ENCODE measurements at regions not wholly inside any gene's neighbourhood (a gene's known extent, or its start where the extent isn't known, plus 50 kb on each side); places are given as distances from the start of the nearest gene placed in this dataset.

DNA sequence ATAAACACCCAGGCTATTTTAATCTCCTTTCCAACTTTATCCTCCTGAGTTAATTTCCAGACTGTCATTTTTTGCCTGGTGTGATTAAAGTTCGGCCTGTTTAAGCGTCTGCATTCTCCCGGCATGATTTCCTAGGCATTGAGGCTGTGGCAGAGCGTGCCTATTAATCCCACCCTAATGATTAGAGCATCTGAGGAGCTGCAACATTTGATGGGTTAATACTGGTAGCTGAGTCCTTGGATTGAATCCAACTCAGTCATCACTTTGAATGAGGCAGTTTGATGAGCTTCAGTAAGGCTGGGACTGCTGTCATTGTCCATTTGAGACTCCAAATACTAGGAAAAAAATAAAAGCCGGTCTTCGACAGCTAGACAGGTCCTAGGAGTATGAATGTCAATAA is 882.5 kb downstream of the SLC4A3 start:
- Histone ChIP-seq H3K9me2 (replicated peaks; ENCODE audit: control insufficient read depth, low read length) (no peaks in the 10 kb centered on the region), H3K79me2 (ENCODE audit: control insufficient read depth, low read length) (no peaks in the 10 kb centered on the region), H3K9me3 (ENCODE audit: control insufficient read depth, insufficient read depth, low read length) (no peaks in the 10 kb centered on the region), H3K4me3 (ENCODE audit: low read length) (no peak overlapping the region), H3F3A (ENCODE audit: control insufficient read depth, insufficient read depth) (no peaks in the 10 kb centered on the region), H4K20me1 (ENCODE audit: control insufficient read depth, insufficient read depth, low read depth, low read length) (no peaks in the 10 kb centered on the region), H3K4me2 (ENCODE audit: low read length) (no peak overlapping the region), H3K4me1 (ENCODE audit: control insufficient read depth, low read length) (no peaks in the 10 kb centered on the region), H3K27ac (ENCODE audit: low read depth, low read length) (no peak overlapping the region), H3K36me3 (ENCODE audit: control insufficient read depth, low read length) (no peaks in the 10 kb centered on the region), H3K27me3 (ENCODE audit: control insufficient read depth, low read length) (no peaks in the 10 kb centered on the region)
- TF ChIP-seq EZH2phosphoT487 (IDR thresholded peaks at IDR 0.05; ENCODE audit: borderline replicate concordance, low read length), result no peak
- no peak for TF ChIP-seq CTCF (IDR thresholded peaks at IDR 0.05; ENCODE audit: low read depth, low read length, poor library complexity, severe bottlenecking)

- Histone ChIP-seq H3K36me3 (ENCODE audit: control insufficient read depth, low read length) (no peaks in the 10 kb centered on the region), H3K27me3 (ENCODE audit: control insufficient read depth, low read length) (no peaks in the 10 kb centered on the region), H3K9me3 (ENCODE audit: control insufficient read depth, insufficient read depth, low read length) (no peaks in the 10 kb centered on the region), H3K4me2 (ENCODE audit: low read length) (no peak overlapping the region), H3K4me3 (ENCODE audit: low read length) (no peak overlapping the region), H3K9me2 (replicated peaks; ENCODE audit: control insufficient read depth, low read length) (no peaks in the 10 kb centered on the region), H3F3A (ENCODE audit: control insufficient read depth, insufficient read depth) (no peaks in the 10 kb centered on the region), H4K20me1 (ENCODE audit: control insufficient read depth, insufficient read depth, low read depth, low read length) (no peaks in the 10 kb centered on the region), H3K27ac (ENCODE audit: low read depth, low read length) (no peak overlapping the region), H3K4me1 (ENCODE audit: control insufficient read depth, low read length) (no peaks in the 10 kb centered on the region), H3K79me2 (ENCODE audit: control insufficient read depth, low read length) (no peaks in the 10 kb centered on the region)
- TF ChIP-seq CTCF (IDR thresholded peaks at IDR 0.05; ENCODE audit: low read depth, low read length, poor library complexity, severe bottlenecking) (no peak), EZH2phosphoT487 (IDR thresholded peaks at IDR 0.05; ENCODE audit: borderline replicate concordance, low read length) (no peak)
These were observed 883.2 kb downstream of the SLC4A3 start for GRCh38 chr2:220510668-220511067.

GRCh38 chr2:220512419-220512818 is 885.0 kb downstream of the SLC4A3 start:
- Histone ChIP-seq H3K4me3 (ENCODE audit: low read length) (no peak overlapping the region), H3K79me2 (ENCODE audit: control insufficient read depth, low read length) (no peaks in the 10 kb centered on the region), H3K9me2 (replicated peaks; ENCODE audit: control insufficient read depth, low read length) (no peaks in the 10 kb centered on the region), H3K36me3 (ENCODE audit: control insufficient read depth, low read length) (no peaks in the 10 kb centered on the region), H3K27me3 (ENCODE audit: control insufficient read depth, low read length) (no peaks in the 10 kb centered on the region), H3F3A (ENCODE audit: control insufficient read depth, insufficient read depth) (no peaks in the 10 kb centered on the region), H3K4me1 (ENCODE audit: control insufficient read depth, low read length) (no peaks in the 10 kb centered on the region), H3K9me3 (ENCODE audit: control insufficient read depth, insufficient read depth, low read length) (no peaks in the 10 kb centered on the region), H3K27ac (ENCODE audit: low read depth, low read length) (no peak overlapping the region), H4K20me1 (ENCODE audit: control insufficient read depth, insufficient read depth, low read depth, low read length) (no peaks in the 10 kb centered on the region), H3K4me2 (ENCODE audit: low read length) (no peak overlapping the region)
- no peak for TF ChIP-seq CTCF (IDR thresholded peaks at IDR 0.05; ENCODE audit: low read depth, low read length, poor library complexity, severe bottlenecking)
- TF ChIP-seq EZH2phosphoT487 (IDR thresholded peaks at IDR 0.05; ENCODE audit: borderline replicate concordance, low read length), result no peak
